ENCODE measurements at regions not wholly inside any gene's neighbourhood (a gene's known extent, or its start where the extent isn't known, plus 50 kb on each side); places are given as distances from the start of the nearest gene placed in this dataset.

- TF ChIP-seq POLR2A (IDR thresholded peaks at IDR 0.05; ENCODE audit: low read depth, low read length), result no peak
- TF ChIP-seq SPI1 (IDR thresholded peaks at IDR 0.05; ENCODE audit: low read depth, low read length), result no peak
Observed at GRCh38 chr13:31905961-31906360, 125.6 kb upstream of the FRY start.
